K562 (cell line): ENCODE measurements at regions not wholly inside any gene's neighbourhood (a gene's known extent, or its start where the extent isn't known, plus 50 kb on each side); places are given as distances from the start of the nearest gene placed in this dataset.

ENCODE experiments used
- ATAC-seq: fragments of 200-7000 bp; cut with Tn5 transposase; 3 replicates; pipeline ENCODE4 v1.9.1; 2020; ENCODE audit warnings: moderate library complexity
- BruUV-seq: library from RNA; stranded (reverse); fragments of 400-500 nt; replicated peaks from 2 replicates; lab custom pipeline; 2021; lab: Mats Ljungman, UMichigan
- CTCF ChIA-PET: fragments of 300-600 bp; formaldehyde crosslinking; extraction: SDS; loops from one replicate; lab custom pipeline; 2021; ENCODE audit warnings: low intra/inter-chr PET ratio; lab: Yijun Ruan, JAX
- POLR2A ChIA-PET: fragments of 300-600, 350-650 bp; sonication (Branson Sonifier 250); formaldehyde crosslinking; extraction: SDS; loops from one replicate; lab custom pipeline; 2021; ENCODE audit warnings: antibody characterized with exemption, inconsistent platforms; lab: Yijun Ruan, JAX
- DNase-seq, 4 experiments: peaks; one replicate each; pipeline versions ENCODE4 v3.0.0 to v3.0.0-alpha.2; 2011 to 2018; ENCODE audit warnings: low spot score in 3 of 4, mixed read lengths in 3 of 4; ENCODE audit errors: extremely low read depth in 1 of 4
- FAIRE-seq: peaks from 2 replicates; lab custom pipeline; 2011; peaks lifted over from hg19 to GRCh38; lab: Jason Lieb, UNC
- H2AFZ ChIP-seq: 2 replicates; pipeline ENCODE4 v1.6.0; 2011; ENCODE audit warnings: low read depth, low read length, control low read depth, inconsistent platforms
- H3K27ac ChIP-seq: fragments of 200-600 bp; 3 replicates; pipeline ENCODE4 v1.8.0; 2011; ENCODE audit warnings: low read depth, mild to moderate bottlenecking, control low read depth, inconsistent platforms, low read length, moderate library complexity, mixed read lengths; ENCODE audit errors: extremely low read depth
- H3K27me3 ChIP-seq, 2 experiments: fragments of 300-600 bp in 1 of 2; 2 replicates in 1 of 2; 3 replicates in 1 of 2; pipeline versions ENCODE4 v1.6.0 to v1.8.0; 2011; ENCODE audit warnings: inconsistent platforms in 2 of 2, low read length in 2 of 2, mild to moderate bottlenecking in 1 of 2, mixed read lengths in 1 of 2, moderate library complexity in 1 of 2; ENCODE audit not compliant: control insufficient read depth in 2 of 2, insufficient read depth in 2 of 2
- H3K36me3 ChIP-seq: fragments of 300-600 bp; 3 replicates; pipeline ENCODE4 v1.8.0; 2011; ENCODE audit warnings: mild to moderate bottlenecking, low read length, inconsistent platforms; ENCODE audit not compliant: control insufficient read depth, insufficient read depth
- H3K4me1 ChIP-seq, 2 experiments: fragments of 200-600 bp in 1 of 2; replicated peaks in 1 of 2; 2 replicates in 1 of 2; 3 replicates in 1 of 2; pipeline versions ENCODE4 v1.5.1 to v1.8.0; 2011; ENCODE audit warnings: inconsistent platforms in 2 of 2, low read length in 2 of 2, mild to moderate bottlenecking in 1 of 2, mixed read lengths in 1 of 2, moderate library complexity in 1 of 2; ENCODE audit not compliant: control insufficient read depth in 2 of 2, insufficient read depth in 2 of 2
- H3K4me2 ChIP-seq: 2 replicates; pipeline ENCODE4 v1.6.1; 2011; ENCODE audit warnings: low read length, control low read depth, inconsistent platforms, mixed read lengths; ENCODE audit not compliant: insufficient read depth
- H3K4me3 ChIP-seq: fragments of 200-600 bp; sonication (generic), shearing (Covaris generic); 2 replicates; pipeline ENCODE4 v1.5.1; 2016; ENCODE audit warnings: control low read depth, inconsistent platforms
- H3K79me2 ChIP-seq: fragments of 200-600 bp; 3 replicates; pipeline ENCODE4 v1.8.0; 2011; ENCODE audit warnings: low read length, inconsistent platforms; ENCODE audit not compliant: control insufficient read depth, insufficient read depth
- H3K9ac ChIP-seq, 2 experiments: 2 replicates each; pipeline versions ENCODE4 v1.6.0 to v1.6.1; 2011; ENCODE audit warnings: low read depth in 2 of 2, low read length in 2 of 2, control low read depth in 1 of 2, inconsistent platforms in 1 of 2, mild to moderate bottlenecking in 1 of 2, mixed read lengths in 1 of 2; ENCODE audit not compliant: insufficient read depth in 1 of 2
- H3K9me1 ChIP-seq: one replicate; pipeline ENCODE4 v1.6.0; 2011; ENCODE audit warnings: inconsistent platforms, mild to moderate bottlenecking, low read length, moderate library complexity; ENCODE audit not compliant: control insufficient read depth, insufficient read depth
- H3K9me3 ChIP-seq: replicated peaks from 2 replicates; pipeline ENCODE4 v1.5.1; 2011; ENCODE audit warnings: low read depth, low read length, inconsistent platforms; ENCODE audit not compliant: control insufficient read depth, insufficient read depth
- H4K20me1 ChIP-seq: replicated peaks from 2 replicates; pipeline ENCODE4 v1.6.1; 2011; ENCODE audit warnings: low read length, inconsistent platforms, mixed read lengths; ENCODE audit not compliant: control insufficient read depth, insufficient read depth
- CTCF ChIP-seq, 3 experiments: IDR thresholded peaks in 2 of 3; conservative IDR thresholded peaks in 1 of 3; 2 replicates each; pipeline ENCODE4 v1.5.1; 2011 to 2012; ENCODE audit warnings: low read length in 3 of 3, mild to moderate bottlenecking in 3 of 3, control low read depth in 2 of 3, improper control_type of control experiment in 1 of 3, inconsistent platforms in 1 of 3, low read depth in 1 of 3, mixed read lengths in 1 of 3, moderate library complexity in 1 of 3; ENCODE audit not compliant: insufficient read depth in 2 of 3
- DACH1 ChIP-seq: fragments of 450-650 bp; IDR thresholded peaks from 2 replicates; pipeline ENCODE4 v1.6.1; 2018; ENCODE audit not compliant: partially characterized antibody
- GTF2F1 ChIP-seq: IDR thresholded peaks from 2 replicates; pipeline ENCODE4 v1.6.1; 2011; ENCODE audit warnings: low read depth, low read length, improper control_type of control experiment
- HDAC6 ChIP-seq: IDR thresholded peaks from 2 replicates; pipeline ENCODE4 v1.6.1; 2012; ENCODE audit warnings: low read depth, mild to moderate bottlenecking, control low read depth, inconsistent platforms, low read length, moderate library complexity
- JUND ChIP-seq, 2 experiments: IDR thresholded peaks; 2 replicates in 1 of 2; 3 replicates in 1 of 2; pipeline ENCODE4 v1.6.1; 2011; ENCODE audit warnings: borderline replicate concordance in 2 of 2, low read depth in 2 of 2, low read length in 2 of 2, improper control_type of control experiment in 1 of 2, missing biosample characterization in 1 of 2, missing genetic modification characterization in 1 of 2, missing genetic modification reagents in 1 of 2
- LEF1 ChIP-seq: fragments of 450-650 bp; IDR thresholded peaks from 2 replicates; pipeline ENCODE4 v1.6.1; 2016; ENCODE audit warnings: mild to moderate bottlenecking
- POU5F1 ChIP-seq: fragments of 150-350 bp; IDR thresholded peaks from 2 replicates; pipeline ENCODE4 v1.6.1; 2014; ENCODE audit warnings: borderline replicate concordance, low read length, low read depth, mild to moderate bottlenecking; ENCODE audit not compliant: partially characterized antibody
- SOX6 ChIP-seq: fragments of 450-650 bp; IDR thresholded peaks from 2 replicates; pipeline ENCODE4 v1.6.1; 2014; ENCODE audit warnings: mild to moderate bottlenecking
- ZC3H11A ChIP-seq: IDR thresholded peaks from 2 replicates; pipeline ENCODE4 v1.6.1; 2012; ENCODE audit warnings: low read depth, low read length, improper control_type of control experiment
- ZMIZ1 ChIP-seq, 2 experiments: fragments of 150-350 bp in 1 of 2; IDR thresholded peaks; 2 replicates each; pipeline ENCODE4 v1.6.1; 2012 to 2016; ENCODE audit warnings: low read depth in 2 of 2, low read length in 2 of 2, mild to moderate bottlenecking in 1 of 2, moderate library complexity in 1 of 2
- ZNF436 ChIP-seq: fragments of 250-450, 450-650 bp; sonication (Bioruptor Pico); formaldehyde crosslinking; IDR thresholded peaks from 2 replicates; pipeline ENCODE4 v1.7.0; 2020; ENCODE audit warnings: mild to moderate bottlenecking
- WGBS: fragments of 100-300 bp; shearing (Covaris generic); methylation state at CpG from one replicate; pipeline ENCODE4 v1.1.6; 2016; ENCODE audit warnings: low coverage, mixed read lengths; ENCODE audit not compliant: insufficient coverage; ENCODE audit errors: missing lambda C conversion rate; 5-methylcytosine and 5-hydroxymethylcytosine counted together
- in situ Hi-C: fragments of 300-500 bp; cut with MboI; formaldehyde crosslinking; loops from 4 replicates; pipeline ENCODE4 v1.15.0; 2018; ENCODE audit warnings: inconsistent platforms, mixed read lengths
- intact Hi-C: fragments of 100-400 bp; cut with micrococcal nuclease; formaldehyde crosslinking; loops from 2 replicates; pipeline ENCODE4 v1.14.2; 2022

- FAIRE-seq (no peak), DNase-seq (no peak), ATAC-seq (no peak)
- H3K27ac ChIP-seq, result no peak overlapping the region
- H3K4me2 ChIP-seq, result no peak overlapping the region
- H3K36me3 ChIP-seq, result no peaks in the 10 kb centered on the region
- TF ChIP-seq SOX6 (no peak), GTF2F1 (no peak), POU5F1 (no peak), ZNF436 (CRISPR knock-in tag) (no peak)
- H2AFZ ChIP-seq, result no peak overlapping the region
- in situ Hi-C loops (no loop called here), intact Hi-C loops (no loop called here)
- BruUV-seq, result no TSS peak
- no peaks in the 10 kb centered on the region for H3K9me3 ChIP-seq
- POLR2A ChIA-PET, result interaction anchor here (1.3 to 1.8 kb wide), 2 partner anchors 10 to 12 kb away, joined by 3 to 8 read pairs; no protein-coding TSS in a partner anchor
- H3K9ac ChIP-seq, result no peak overlapping the region
- H4K20me1 ChIP-seq, result no peaks in the 10 kb centered on the region
- H3K4me3 ChIP-seq, result no peak overlapping the region
- no peaks in the 10 kb centered on the region for H3K79me2 ChIP-seq
- H3K4me1 ChIP-seq, result no peaks in the 10 kb centered on the region
- H3K27me3 ChIP-seq, result peaks cover 0 to 8% of the 10 kb centered on the region in 2 experiments; a peak in 2 of 5 replicates
- 0% methylated on average over 3 of the region's 3 CpGs for WGBS
- H3K9me1 ChIP-seq, result no peaks in the 10 kb centered on the region
- CTCF ChIA-PET, result no interaction called here
These were observed 186.1 kb downstream of the MATN1 start for GRCh38 chr1:30537279-30537678.

- H3K9me1 ChIP-seq, result no peaks in the 10 kb centered on the region
- ATAC-seq, result no peak
- ChIA-PET CTCF (no interaction called here), POLR2A (interaction anchor here (1.3 kb wide), 1 partner anchor 13 kb away, joined by 3 read pairs; no protein-coding TSS in a partner anchor)
- no peak overlapping the region for H3K27ac ChIP-seq
- no peaks in the 10 kb centered on the region for H3K9me3 ChIP-seq
- H3K79me2 ChIP-seq, result no peaks in the 10 kb centered on the region
- no peak overlapping the region for H3K4me2 ChIP-seq
- no peaks in the 10 kb centered on the region for H3K36me3 ChIP-seq
- no peak for DNase-seq
- H3K4me1 ChIP-seq, result no peaks in the 10 kb centered on the region
- FAIRE-seq, result no peak
- intact Hi-C loops (no loop called here), in situ Hi-C loops (no loop called here)
- 1% methylated on average over 9 of the region's 9 CpGs for WGBS
- no peaks in the 10 kb centered on the region for H4K20me1 ChIP-seq
- peaks cover 0 to 8% of the 10 kb centered on the region in 2 experiments; a peak in 2 of 5 replicates for H3K27me3 ChIP-seq
- H2AFZ ChIP-seq, result no peak overlapping the region
- H3K9ac ChIP-seq, result no peak overlapping the region
- no TSS peak for BruUV-seq
- no peak overlapping the region for H3K4me3 ChIP-seq
- TF ChIP-seq ZC3H11A (no peak), CTCF (IDR thresholded peaks at IDR 0.05 in 2 of 3, conservative IDR thresholded peaks at IDR 0.05 in 1 of 3; ENCODE audit: insufficient read depth in 2 of 3, low read depth in 1 of 3, low read length in 3 of 3) (no peak), JUND (IDR thresholded peaks at IDR 0.05; ENCODE audit: borderline replicate concordance, low read depth, low read length) (no peak), JUND (tag; IDR thresholded peaks at IDR 0.05; ENCODE audit: borderline replicate concordance, low read depth, low read length) (no peak), ZMIZ1 (IDR thresholded peaks at IDR 0.05; ENCODE audit: low read depth in 2 of 2, low read length in 2 of 2) (no peak), LEF1 (no peak), HDAC6 (no peak), DACH1 (no peak)
These were observed 186.9 kb downstream of the MATN1 start for GRCh38 chr1:30536530-30536929.
